ENCODE measurements at regions not wholly inside any gene's neighbourhood (a gene's known extent, or its start where the extent isn't known, plus 50 kb on each side); places are given as distances from the start of the nearest gene placed in this dataset.

- TF ChIP-seq CTCF (IDR thresholded peaks at IDR 0.05; ENCODE audit: extremely low read depth, missing control alignments), result no peak
Measured at GRCh38 chr11:46223252-46223513, 54.3 kb upstream of the CREB3L1 start.

GRCh38 chr11:46222490-46223251 lies 54.8 kb upstream of the CREB3L1 start:
- DNase-seq (ENCODE audit: low spot score), result no peak
- no peak for TF ChIP-seq CTCF (IDR thresholded peaks at IDR 0.05; ENCODE audit: extremely low read depth, missing control alignments)

More at GRCh38 chr11:46223252-46223513, 54.3 kb upstream of the CREB3L1 start:
- DNase-seq (ENCODE audit: low spot score), result no peak

- no peak for DNase-seq (ENCODE audit: low spot score)
- no peak for TF ChIP-seq CTCF (IDR thresholded peaks at IDR 0.05; ENCODE audit: extremely low read depth, missing control alignments)
Measured at GRCh38 chr11:46220313-46220712, 57.1 kb upstream of the CREB3L1 start.

- no peak for DNase-seq (ENCODE audit: low spot score)
- TF ChIP-seq CTCF (IDR thresholded peaks at IDR 0.05; ENCODE audit: extremely low read depth, missing control alignments), result no peak
Measured at GRCh38 chr11:46216765-46217089, 60.7 kb upstream of the CREB3L1 start.

GRCh38 chr11:46216019-46216764 lies 61.3 kb upstream of the CREB3L1 start:
- no peak for DNase-seq (ENCODE audit: low spot score)
- TF ChIP-seq CTCF (IDR thresholded peaks at IDR 0.05; ENCODE audit: extremely low read depth, missing control alignments), result no peak

GRCh38 chr11:46215208-46215931 lies 62.1 kb upstream of the CREB3L1 start:
- no peak for TF ChIP-seq CTCF (IDR thresholded peaks at IDR 0.05; ENCODE audit: extremely low read depth, missing control alignments)
- DNase-seq (ENCODE audit: low spot score), result no peak

GRCh38 chr11:46212720-46213119 lies 64.7 kb upstream of the CREB3L1 start:
- DNase-seq (ENCODE audit: low spot score), result no peak
- no peak for TF ChIP-seq CTCF (IDR thresholded peaks at IDR 0.05; ENCODE audit: extremely low read depth, missing control alignments)
